T-helper 9 cell (primary cell): ENCODE measurements at regions not wholly inside any gene's neighbourhood (a gene's known extent, or its start where the extent isn't known, plus 50 kb on each side); places are given as distances from the start of the nearest gene placed in this dataset.

Experiments
- DNase-seq: peaks from one replicate; pipeline ENCODE4 v3.0.0-alpha.2; 2020

DNA sequence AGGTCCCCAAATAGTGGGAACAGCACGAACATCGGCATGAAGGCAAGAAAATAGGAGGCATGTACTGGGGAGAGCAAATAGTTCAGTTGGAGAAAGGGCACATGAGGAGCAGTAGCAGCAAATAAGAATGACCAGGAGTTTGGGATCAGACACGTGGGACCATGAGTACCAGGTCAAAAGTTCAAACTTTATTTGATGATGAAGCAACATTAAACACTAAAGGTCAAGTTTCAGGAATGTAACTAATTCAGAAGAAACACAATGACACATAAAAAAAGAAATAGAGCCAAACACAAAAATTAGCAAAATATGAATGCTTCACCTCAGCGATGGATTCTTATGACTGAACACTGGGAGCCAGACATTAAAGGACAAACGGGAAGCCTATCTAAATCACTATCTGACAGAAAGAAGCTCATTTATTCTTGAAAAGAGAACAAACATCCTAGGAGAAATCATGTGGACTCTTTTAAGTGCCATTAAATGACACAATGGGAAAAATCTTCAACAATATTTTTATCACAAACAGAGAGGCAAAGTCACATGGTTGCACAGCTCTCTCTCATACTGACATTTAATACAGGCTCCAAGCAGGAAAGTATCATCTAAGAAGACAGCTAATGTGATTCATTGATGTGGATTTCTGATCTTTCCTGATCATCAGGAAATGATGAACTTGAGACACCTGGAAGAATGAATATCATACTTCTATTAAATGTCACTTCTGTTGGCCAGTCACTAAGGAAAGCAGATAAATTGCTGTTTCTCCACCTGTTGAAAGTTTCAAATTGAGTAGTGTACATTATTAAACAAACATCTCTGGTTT is 216.9 kb upstream of the THBS1 start:
- no peak for DNase-seq

DNA sequence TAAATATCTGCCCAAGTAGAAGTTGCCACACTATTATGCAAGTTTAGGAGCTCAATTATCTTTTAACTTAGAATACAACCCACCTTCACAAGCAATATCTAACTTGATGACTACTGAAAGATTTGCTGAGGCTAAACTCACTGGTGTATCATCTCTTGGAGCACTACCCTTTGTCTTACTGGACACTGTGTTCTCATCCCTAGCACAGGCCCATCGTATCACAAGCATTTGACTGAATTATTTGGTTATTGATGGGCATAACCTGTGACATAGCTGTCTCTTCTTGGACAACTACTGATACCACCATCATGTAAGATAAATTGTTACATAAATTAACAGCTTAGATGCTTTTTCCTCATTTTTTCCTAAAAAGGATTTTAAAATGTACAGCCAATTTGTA is 216.2 kb upstream of the THBS1 start:
- no peak for DNase-seq

- DNase-seq: no peak
Observed at GRCh38 chr15:39365161-39365560, 215.7 kb upstream of the THBS1 start.

DNA sequence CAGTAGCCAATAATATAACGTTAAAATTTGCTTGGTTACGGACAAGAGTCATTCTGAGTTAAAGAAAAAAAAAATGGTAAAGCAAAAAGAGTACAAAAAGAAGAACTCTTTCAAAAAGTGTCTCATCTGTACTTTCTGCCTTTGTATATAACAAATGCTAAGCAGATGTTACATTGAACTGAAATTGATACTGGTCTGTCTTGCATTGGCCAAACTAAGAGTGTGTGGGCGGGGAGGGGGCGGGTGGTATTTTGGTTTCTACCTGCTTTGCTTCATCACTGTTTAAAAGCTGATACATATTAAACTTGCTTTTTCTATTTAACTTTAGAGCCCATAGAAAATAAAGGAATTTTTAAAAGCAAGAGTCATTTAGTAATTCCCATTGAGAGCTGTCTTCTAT is 215.0 kb upstream of the THBS1 start:
- no peak for DNase-seq

GRCh38 chr15:39367596-39367995 is 213.3 kb upstream of the THBS1 start:
- DNase-seq: no peak

DNA sequence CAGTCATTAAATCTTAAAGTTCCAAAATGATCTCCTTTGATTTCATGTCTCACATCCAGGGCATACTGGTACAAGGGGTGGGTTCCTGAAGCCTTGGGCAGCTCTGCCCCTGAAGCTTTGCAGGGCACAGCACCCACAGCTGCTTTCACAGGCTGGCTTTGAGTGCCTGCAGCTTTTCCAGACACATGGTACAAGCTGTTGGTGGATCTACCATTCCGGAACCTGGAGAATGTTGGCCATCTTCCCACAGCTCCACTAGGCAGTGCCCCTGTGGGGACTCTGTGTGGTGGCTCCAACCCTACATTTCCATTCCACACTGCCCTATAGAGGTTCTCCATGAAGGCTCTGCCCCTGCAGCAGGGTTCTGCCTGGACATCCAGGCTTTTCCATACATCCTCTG is 211.1 kb upstream of the THBS1 start:
- DNase-seq: no peak

- DNase-seq: no peak
Observed at GRCh38 chr15:39376371-39376909, 204.4 kb upstream of the THBS1 start.

DNA sequence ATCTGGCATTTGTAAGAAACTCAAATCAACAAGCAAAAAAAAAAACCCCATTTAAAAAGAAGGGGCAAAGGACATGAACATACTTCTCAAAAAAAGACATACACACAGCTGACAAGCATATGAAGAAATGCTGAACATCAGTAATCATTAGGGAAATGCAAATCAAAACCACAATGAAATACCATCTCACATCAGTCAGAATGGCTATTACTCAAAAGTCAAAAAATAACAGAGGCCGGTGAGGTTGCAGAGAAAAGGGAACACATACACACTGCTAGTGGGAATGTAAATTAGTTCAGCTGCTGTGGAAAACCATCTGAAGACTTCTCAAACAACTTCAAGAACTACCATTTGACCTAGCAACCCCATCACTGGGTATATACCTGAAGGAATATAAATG is 199.4 kb upstream of the THBS1 start:
- DNase-seq: no peak

DNA sequence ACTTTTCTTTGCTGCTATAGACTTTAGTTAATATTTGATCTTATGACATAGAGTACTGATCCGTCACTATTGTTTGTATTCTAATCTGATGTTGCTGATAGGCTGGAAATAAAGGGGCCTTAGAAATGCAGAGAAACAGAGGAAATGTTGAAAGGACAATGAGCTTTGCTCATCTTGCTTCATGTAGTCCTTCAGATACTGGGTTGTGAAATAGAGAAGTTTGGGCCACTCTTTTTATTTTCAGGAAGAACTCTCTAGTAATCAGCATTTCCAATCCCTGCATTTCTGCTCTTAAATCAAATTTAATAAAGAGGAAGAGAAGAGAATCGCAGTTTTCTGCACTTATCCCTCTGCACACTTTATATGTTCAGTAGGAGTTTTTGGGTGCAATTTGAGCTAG is 192.8 kb upstream of the THBS1 start:
- DNase-seq: no peak

GRCh38 chr15:39391230-39391629 is 189.6 kb upstream of the THBS1 start:
- no peak for DNase-seq

DNA sequence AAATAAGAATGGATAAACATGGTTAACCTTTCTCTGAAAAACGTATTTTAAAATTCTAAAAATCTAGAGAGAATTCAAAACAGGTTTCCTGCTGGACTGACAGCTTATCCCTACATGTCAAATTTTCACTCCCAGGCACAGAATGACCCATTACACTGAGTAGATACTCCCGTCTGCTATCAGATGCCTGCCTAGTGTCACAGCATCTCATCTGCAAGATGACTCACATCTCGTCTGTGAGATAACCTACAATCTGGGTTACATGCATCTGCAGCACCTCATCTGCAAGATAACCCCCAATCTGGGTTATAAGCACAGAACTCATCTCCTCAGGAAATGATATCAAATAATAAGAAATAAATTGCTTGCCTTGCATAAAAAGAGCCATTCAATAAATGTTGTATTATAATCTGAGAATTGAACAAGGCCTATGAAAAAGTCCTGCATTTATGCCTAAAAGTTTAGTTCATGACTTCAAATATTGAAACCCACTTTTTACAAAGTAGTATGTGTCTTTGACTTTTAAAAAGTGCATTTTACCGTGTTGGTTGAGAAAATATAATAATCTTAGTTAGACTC is 188.3 kb upstream of the THBS1 start:
- no peak for DNase-seq

- no peak for DNase-seq
Observed at GRCh38 chr15:39393575-39394335, 187.1 kb upstream of the THBS1 start.

DNA sequence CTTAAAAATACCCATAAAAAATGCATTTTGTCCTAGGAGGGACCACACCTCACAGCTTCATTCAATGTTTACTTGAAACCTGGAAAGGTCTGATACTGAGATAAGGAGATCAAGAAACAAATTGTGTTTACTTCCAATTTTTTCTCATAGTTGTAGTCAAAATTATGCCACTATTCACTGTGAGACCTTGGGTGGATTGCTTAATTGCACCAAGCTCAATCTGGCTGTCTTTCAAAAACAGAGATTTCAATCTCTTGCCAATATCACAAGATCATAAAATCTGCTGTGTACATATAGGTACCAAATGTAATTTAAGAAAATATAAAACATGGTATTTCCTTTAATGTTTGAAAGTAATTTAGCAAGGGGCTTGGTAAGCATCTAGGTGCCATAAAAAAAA is 186.4 kb upstream of the THBS1 start:
- DNase-seq: no peak

- no peak for DNase-seq
Observed at GRCh38 chr15:39396979-39397615, 183.8 kb upstream of the THBS1 start.

GRCh38 chr15:39397883-39398282 is 183.0 kb upstream of the THBS1 start:
- DNase-seq: no peak

DNA sequence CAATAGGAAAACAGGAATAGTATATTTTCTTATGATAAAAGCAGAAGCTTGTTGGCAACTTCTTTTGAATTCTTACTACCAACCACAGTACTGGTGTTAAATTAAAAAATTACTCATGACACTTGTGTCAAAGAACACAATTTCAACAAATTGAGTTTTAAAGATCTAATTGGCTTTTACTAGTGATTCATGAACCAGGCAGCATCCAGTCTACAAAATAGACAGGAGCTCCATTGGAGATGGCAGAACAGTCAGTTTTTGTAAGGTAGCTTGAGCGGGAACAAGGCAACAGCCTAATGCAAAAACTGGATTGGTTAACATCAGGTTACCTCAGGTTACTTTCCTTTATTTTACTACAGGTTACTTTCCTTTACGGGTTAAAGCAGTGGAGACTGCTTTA is 181.3 kb upstream of the THBS1 start:
- no peak for DNase-seq

- no peak for DNase-seq
Observed at GRCh38 chr15:39400002-39400401, 180.9 kb upstream of the THBS1 start.

- DNase-seq: no peak
Observed at GRCh38 chr15:39400821-39401550, 179.9 kb upstream of the THBS1 start.

- no peak for DNase-seq
Observed at GRCh38 chr15:39403640-39404117, 177.2 kb upstream of the THBS1 start.

DNA sequence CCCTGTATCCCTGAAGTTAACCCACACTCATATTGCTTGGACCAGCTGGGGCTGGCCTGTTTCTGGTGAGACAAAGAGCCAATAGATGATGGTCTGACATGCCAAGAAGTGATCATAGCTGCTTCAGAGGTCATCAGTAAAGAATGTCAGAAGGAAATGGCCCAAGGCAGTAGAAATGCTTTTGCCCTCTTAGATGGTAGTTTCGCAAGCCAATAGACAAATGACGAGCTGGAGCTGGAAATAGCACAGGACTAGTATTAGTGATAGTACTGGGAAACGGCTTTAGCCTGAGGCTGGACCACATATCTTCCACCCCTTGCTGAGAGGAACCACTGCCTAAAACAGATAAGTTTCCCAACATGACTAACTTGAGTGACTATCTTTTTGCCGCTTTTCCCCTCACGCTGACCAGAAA is 176.1 kb upstream of the THBS1 start:
- no peak for DNase-seq

DNA sequence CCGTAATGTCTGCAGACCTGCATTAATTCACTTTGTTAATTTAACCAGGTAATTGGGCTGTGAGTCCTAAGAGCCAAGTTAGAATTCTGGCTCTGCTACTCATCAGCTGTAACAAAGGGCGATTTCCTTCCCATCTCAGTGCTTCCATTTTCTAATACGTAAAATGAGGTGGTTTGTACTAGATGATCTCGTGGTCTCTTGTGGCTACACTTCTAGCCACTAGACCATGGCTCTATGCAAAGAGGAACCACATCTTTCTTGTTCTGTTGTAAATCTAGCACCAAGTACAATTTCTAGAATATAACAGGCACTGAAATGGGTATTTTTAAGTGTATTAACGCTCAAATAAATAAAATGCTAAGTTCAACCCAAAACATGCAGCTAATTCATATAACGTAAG is 174.4 kb upstream of the THBS1 start:
- DNase-seq: no peak

DNA sequence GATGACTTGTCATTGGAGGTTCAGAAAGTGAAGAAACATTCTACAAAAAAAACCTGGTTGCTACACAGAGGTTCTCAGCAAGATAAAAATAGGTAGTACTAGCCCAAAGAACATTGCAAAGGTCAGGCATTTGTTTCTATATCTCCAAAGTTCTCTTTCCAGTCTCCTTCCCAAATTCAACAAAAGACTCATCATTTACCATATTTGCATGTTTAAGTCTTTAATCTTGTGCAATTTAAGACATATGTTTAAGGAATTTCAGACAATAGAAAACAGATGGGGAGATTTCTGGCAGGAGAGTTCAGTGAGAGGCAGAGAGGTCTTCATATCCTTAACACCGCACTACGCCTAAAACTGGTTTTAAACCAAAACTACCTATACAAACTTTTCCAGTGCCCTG is 173.8 kb upstream of the THBS1 start:
- no peak for DNase-seq
